ENCODE measurements at regions not wholly inside any gene's neighbourhood (a gene's known extent, or its start where the extent isn't known, plus 50 kb on each side); places are given as distances from the start of the nearest gene placed in this dataset.

DNA sequence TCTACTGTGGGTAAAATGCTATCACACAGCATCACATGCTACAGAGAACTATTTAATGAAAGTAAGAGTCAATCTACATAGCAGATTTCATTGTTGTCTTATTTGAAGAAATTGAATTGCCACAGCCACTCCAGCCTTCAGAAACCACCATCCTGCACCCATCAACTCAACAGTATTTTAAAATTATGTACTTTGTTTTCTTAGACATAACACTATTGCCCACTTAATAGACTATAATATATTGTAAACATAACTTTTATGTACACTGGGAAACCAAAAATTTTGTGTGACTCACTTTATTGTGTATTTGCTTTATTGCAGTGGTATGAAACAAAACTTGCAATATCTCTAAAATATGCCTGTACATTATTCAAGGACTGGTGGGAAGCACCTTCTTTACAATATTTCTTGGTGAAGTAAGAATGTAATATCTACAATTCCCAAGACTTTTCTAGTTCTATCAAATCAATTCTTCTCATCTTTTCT lies 133.0 kb downstream of the DUSP10 start:
- no peak for TF ChIP-seq CTCF (IDR thresholded peaks at IDR 0.05; ENCODE audit: low read length, missing control alignments)
- H3K4me3 ChIP-seq (replicated peaks; ENCODE audit: low read depth, low read length), result no peak overlapping the region
- no peak for DNase-seq (ENCODE audit: low read depth)

GRCh38 chr1:221611656-221612046 lies 130.2 kb downstream of the DUSP10 start:
- TF ChIP-seq CTCF (IDR thresholded peaks at IDR 0.05; ENCODE audit: low read length, missing control alignments), result no peak
- DNase-seq (ENCODE audit: low read depth), result no peak
- no peak overlapping the region for H3K4me3 ChIP-seq (replicated peaks; ENCODE audit: low read depth, low read length)

DNA sequence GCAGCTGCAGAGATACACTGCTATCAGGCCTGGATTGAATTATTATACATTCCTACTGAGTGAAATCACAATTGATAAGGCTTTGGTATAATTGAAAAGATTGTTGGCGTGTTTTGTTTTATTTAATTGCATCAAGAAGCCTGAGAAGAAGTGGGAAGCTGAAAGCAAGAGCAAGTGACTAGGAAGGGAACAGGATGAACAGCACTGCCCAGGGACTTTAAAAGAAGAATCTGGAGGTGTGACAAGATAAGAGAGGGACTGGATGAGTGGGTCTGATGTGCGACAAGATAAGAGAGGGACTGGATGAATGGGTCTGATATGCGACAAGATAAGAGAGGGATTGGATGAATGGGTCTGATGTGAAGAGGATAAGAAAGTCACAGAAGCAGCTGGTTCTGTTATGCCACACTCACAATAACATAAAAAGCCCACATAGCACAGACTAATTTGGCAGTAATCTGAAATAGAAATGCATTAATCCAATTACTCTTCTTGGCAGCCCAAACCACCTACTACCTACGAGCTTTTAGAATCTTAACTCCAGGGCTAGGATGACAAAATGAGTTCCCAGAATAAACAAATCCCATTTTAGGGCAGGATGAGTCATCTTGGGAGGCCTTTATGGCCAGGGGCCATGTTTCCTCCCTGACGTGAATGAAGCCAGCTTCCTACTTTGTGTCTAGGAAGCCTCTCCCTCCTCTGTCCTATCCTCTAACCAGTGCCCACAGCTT lies 129.7 kb downstream of the DUSP10 start:
- TF ChIP-seq CTCF (IDR thresholded peaks at IDR 0.05; ENCODE audit: low read length, missing control alignments), result no peak
- H3K4me3 ChIP-seq (replicated peaks; ENCODE audit: low read depth, low read length), result no peak overlapping the region
- peak; percentile 91 for DNase-seq (ENCODE audit: low read depth)

- peak; percentile 20 for DNase-seq (ENCODE audit: low read depth)
- no peak overlapping the region for H3K4me3 ChIP-seq (replicated peaks; ENCODE audit: low read depth, low read length)
- TF ChIP-seq CTCF (IDR thresholded peaks at IDR 0.05; ENCODE audit: low read length, missing control alignments), result no peak
Observed at GRCh38 chr1:221620437-221621384, 121.2 kb downstream of the DUSP10 start.

DNA sequence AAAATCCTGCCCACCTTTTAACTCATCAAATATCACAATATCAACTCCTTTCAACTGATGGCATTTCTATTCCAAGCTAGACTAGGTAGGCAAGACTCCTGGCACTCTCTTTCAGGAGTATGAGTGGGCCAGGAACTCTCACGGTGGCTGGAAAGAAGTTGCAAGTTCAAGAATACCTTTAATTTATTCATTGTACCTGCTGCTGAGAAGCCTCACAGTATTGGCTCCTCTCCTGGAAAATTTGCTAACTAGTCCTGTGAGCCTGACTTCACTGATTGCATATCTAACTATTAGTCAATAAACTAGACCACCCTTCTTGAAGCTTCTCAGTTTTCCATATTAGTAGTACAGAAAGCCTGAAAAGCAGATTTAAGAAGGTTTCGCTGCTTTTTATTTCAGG lies 120.2 kb downstream of the DUSP10 start:
- no peak for DNase-seq (ENCODE audit: low read depth)
- no peak for TF ChIP-seq CTCF (IDR thresholded peaks at IDR 0.05; ENCODE audit: low read length, missing control alignments)
- no peak overlapping the region for H3K4me3 ChIP-seq (replicated peaks; ENCODE audit: low read depth, low read length)

DNA sequence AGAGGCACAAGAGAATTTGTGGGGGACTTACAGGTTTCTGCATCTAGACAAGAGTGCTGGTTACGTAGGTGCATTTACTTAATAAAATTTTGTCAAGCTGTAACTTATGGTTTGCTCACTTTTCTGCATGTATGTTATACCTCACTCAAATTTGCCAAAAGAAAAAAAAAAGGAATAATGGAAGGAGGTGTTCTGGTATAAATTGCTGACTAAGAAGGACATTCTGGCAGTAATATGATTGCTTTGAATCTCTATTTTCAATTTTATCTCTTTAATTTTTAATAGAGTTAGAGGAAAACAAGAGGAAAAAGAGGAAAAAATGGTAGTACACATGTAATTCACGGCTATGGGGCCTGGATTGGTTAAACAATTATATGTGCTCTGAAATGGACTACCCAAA lies 119.5 kb downstream of the DUSP10 start:
- no peak overlapping the region for H3K4me3 ChIP-seq (replicated peaks; ENCODE audit: low read depth, low read length)
- DNase-seq (ENCODE audit: low read depth), result no peak
- no peak for TF ChIP-seq CTCF (IDR thresholded peaks at IDR 0.05; ENCODE audit: low read length, missing control alignments)

Measured in fibroblast of pulmonary artery (primary cell).